MCF 10A (cell line): ENCODE measurements at regions not wholly inside any gene's neighbourhood (a gene's known extent, or its start where the extent isn't known, plus 50 kb on each side); places are given as distances from the start of the nearest gene placed in this dataset.

Source experiments
- BruUV-seq: library from RNA; stranded (reverse); fragments of 400-500 nt; replicated peaks from 2 replicates; lab custom pipeline; 2021; lab: Mats Ljungman, UMichigan
- CTCF ChIA-PET: fragments of 300-600 bp; sonication (Branson Sonifier 250); formaldehyde crosslinking; extraction: SDS; loops from one replicate; lab custom pipeline; 2021; ENCODE audit warnings: antibody characterized with exemption, inconsistent platforms; lab: Yijun Ruan, JAX
- POLR2A ChIA-PET: fragments of 300-600, 350-650 bp; sonication (Branson Sonifier 250); formaldehyde crosslinking; extraction: SDS; loops from one replicate; lab custom pipeline; 2020; ENCODE audit warnings: antibody characterized with exemption, inconsistent platforms; lab: Yijun Ruan, JAX
- DNase-seq: peaks from one replicate; pipeline ENCODE4 v3.0.0-alpha.2; 2018; ENCODE audit not compliant: unreplicated experiment
- H3K27ac Mint-ChIP-seq: one replicate; pipeline ENCODE4 v1.8.0; 2022; ENCODE audit warnings: mild to moderate bottlenecking, low read depth, mixed read lengths; ENCODE audit not compliant: unreplicated experiment
- H3K27me3 Mint-ChIP-seq: one replicate; pipeline ENCODE4 v1.8.0; 2022; ENCODE audit warnings: mixed read lengths; ENCODE audit not compliant: insufficient read depth, unreplicated experiment
- H3K36me3 Mint-ChIP-seq: one replicate; pipeline ENCODE4 v1.8.0; 2022; ENCODE audit warnings: mild to moderate bottlenecking, moderate library complexity, mixed read lengths; ENCODE audit not compliant: insufficient read depth, unreplicated experiment
- H3K4me1 Mint-ChIP-seq: one replicate; pipeline ENCODE4 v1.8.0; 2022; ENCODE audit warnings: mixed read lengths; ENCODE audit not compliant: insufficient read depth, unreplicated experiment
- H3K4me3 Mint-ChIP-seq: one replicate; pipeline ENCODE4 v1.8.0; 2022; ENCODE audit warnings: mild to moderate bottlenecking, moderate library complexity, mixed read lengths; ENCODE audit not compliant: unreplicated experiment
- H3K9me3 Mint-ChIP-seq: one replicate; pipeline ENCODE4 v1.8.0; 2022; ENCODE audit warnings: mixed read lengths; ENCODE audit not compliant: unreplicated experiment
- CTCF ChIP-seq: fragments of 200-600 bp; IDR thresholded peaks from one replicate; pipeline ENCODE4 v1.8.0; 2022; ENCODE audit warnings: antibody characterized with exemption, mild to moderate bottlenecking; ENCODE audit not compliant: unreplicated experiment
- intact Hi-C: fragments of 100-400 bp; cut with micrococcal nuclease; formaldehyde crosslinking; loops from 2 replicates; pipeline ENCODE4 v1.14.1; 2022

- H3K9me3 Mint-ChIP-seq, result peaks cover 8% of the 10 kb centered on the region
- H3K4me1 Mint-ChIP-seq, result no peaks in the 10 kb centered on the region
- no peak overlapping the region for H3K27ac Mint-ChIP-seq
- ChIA-PET CTCF (no interaction called here), POLR2A (no interaction called here)
- BruUV-seq, result no TSS peak
- no peak for DNase-seq
- no peak for TF ChIP-seq CTCF
- peaks cover 42% of the 10 kb centered on the region for H3K27me3 Mint-ChIP-seq
- peaks cover 7% of the 10 kb centered on the region for H3K36me3 Mint-ChIP-seq
- intact Hi-C loops, result no loop called here
- H3K4me3 Mint-ChIP-seq, result no peak overlapping the region
Measured at GRCh38 chr3:6105187-6105586, 755.7 kb upstream of the GRM7 start.

GRCh38 chr3:6108957-6109356 is 752.0 kb upstream of the GRM7 start:
- no peak for DNase-seq
- H3K4me1 Mint-ChIP-seq, result no peaks in the 10 kb centered on the region
- TF ChIP-seq CTCF, result no peak
- BruUV-seq, result no TSS peak
- peaks cover 8% of the 10 kb centered on the region for H3K9me3 Mint-ChIP-seq
- H3K27me3 Mint-ChIP-seq, result peaks cover 58% of the 10 kb centered on the region
- H3K4me3 Mint-ChIP-seq, result no peak overlapping the region
- intact Hi-C loops, result no loop called here
- peaks cover 7% of the 10 kb centered on the region for H3K36me3 Mint-ChIP-seq
- H3K27ac Mint-ChIP-seq, result no peak overlapping the region
- ChIA-PET POLR2A (no interaction called here), CTCF (interaction anchor here (0.6 kb wide), 2 partner anchors 10 to 127 kb away, joined by 3 to 4 read pairs; no protein-coding TSS in a partner anchor)

- ChIA-PET CTCF (interaction anchor here (0.8 kb wide), 1 partner anchor 11 kb away, joined by 3 read pairs; no protein-coding TSS in a partner anchor), POLR2A (no interaction called here)
- Mint-ChIP-seq H3K36me3 (no peaks in the 10 kb centered on the region), H3K27ac (no peak overlapping the region), H3K4me3 (no peak overlapping the region), H3K9me3 (no peaks in the 10 kb centered on the region), H3K4me1 (no peaks in the 10 kb centered on the region), H3K27me3 (peaks cover 54% of the 10 kb centered on the region)
- no peak for TF ChIP-seq CTCF
- DNase-seq, result no peak
- intact Hi-C loops, result no loop called here
- no TSS peak for BruUV-seq
Measured at GRCh38 chr3:6110451-6110850, 750.5 kb upstream of the GRM7 start.

GRCh38 chr3:6112546-6112945 is 748.4 kb upstream of the GRM7 start:
- POLR2A ChIA-PET, result no interaction called here
- Mint-ChIP-seq H3K36me3 (no peaks in the 10 kb centered on the region), H3K4me3 (no peak overlapping the region), H3K27me3 (peaks cover 64% of the 10 kb centered on the region), H3K4me1 (no peaks in the 10 kb centered on the region), H3K9me3 (no peaks in the 10 kb centered on the region), H3K27ac (no peak overlapping the region)
- DNase-seq, result no peak
- TF ChIP-seq CTCF, result no peak
- intact Hi-C loops, result no loop called here
- BruUV-seq, result no TSS peak
- CTCF ChIA-PET, result interaction anchor here (0.6 to 1.2 kb wide), 2 partner anchors 10 to 531 kb away, joined by 3 read pairs; no protein-coding TSS in a partner anchor
